ENCODE measurements at regions not wholly inside any gene's neighbourhood (a gene's known extent, or its start where the extent isn't known, plus 50 kb on each side); places are given as distances from the start of the nearest gene placed in this dataset.
A peak's percentile ranks its signal among the peaks of the same experiment; 100 is the strongest.
"Not testable (repeated sequence)": the region's sequence is repeated elsewhere in the genome, so short reads cannot be mapped to it uniquely, and the experiment has no call there.

DNA sequence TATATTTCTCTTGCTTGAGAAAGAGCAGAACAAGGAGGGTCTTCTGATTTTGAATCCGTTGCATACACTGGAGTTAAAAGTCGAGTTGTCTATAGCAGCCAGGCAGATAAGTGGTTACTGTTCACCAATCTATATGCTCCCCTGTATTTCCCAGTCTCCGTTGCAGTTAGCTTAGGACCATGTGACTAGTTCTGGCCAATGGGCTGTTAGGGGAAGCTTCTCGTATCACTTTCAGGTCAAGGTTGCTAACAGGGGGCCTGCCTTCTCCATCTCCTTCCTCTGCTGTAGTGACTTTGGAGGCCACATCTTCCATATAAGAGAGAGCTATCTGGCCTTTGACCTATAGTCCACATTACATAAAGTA, 188.5 kb upstream of the KBTBD8 start:
- no peak for DNase-seq

DNA sequence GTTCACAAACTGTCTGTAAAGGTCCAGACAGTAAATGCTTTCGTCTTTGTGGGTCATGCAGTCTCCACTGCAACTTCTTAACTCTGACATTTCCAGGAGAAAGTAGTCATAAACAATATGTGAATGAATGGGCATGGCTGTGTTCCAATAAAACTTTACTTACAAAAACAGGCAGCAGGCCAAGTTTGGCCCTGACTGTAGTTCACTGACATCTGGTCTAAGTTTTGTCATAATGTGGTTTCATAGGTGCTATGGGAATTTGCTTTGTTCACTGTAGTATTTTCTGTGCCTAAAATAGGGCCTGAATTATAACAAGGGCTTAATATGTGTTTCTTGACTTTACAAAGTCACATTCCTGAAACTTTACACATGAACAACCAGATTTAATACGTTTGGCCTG, 186.0 kb upstream of the KBTBD8 start:
- DNase-seq = no peak

DNA sequence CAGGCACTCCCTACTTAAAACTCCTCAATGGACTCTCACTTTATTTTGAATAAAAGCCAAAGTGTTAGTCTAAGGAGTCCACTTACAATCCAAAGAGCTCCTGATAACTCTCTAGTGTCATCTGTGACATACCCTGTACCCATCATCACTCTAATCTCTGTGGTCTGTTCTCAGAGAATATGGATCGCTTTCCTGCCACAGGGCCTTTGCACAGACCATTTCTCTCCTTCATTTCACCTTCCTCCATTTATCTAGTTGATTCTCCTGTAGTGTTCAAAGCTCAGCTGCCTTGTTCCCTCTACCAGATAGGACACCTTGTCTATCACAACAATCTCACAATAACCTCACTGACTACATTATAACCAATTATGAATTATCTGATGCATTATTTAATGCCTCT, 185.4 kb upstream of the KBTBD8 start:
- no peak for DNase-seq

DNA sequence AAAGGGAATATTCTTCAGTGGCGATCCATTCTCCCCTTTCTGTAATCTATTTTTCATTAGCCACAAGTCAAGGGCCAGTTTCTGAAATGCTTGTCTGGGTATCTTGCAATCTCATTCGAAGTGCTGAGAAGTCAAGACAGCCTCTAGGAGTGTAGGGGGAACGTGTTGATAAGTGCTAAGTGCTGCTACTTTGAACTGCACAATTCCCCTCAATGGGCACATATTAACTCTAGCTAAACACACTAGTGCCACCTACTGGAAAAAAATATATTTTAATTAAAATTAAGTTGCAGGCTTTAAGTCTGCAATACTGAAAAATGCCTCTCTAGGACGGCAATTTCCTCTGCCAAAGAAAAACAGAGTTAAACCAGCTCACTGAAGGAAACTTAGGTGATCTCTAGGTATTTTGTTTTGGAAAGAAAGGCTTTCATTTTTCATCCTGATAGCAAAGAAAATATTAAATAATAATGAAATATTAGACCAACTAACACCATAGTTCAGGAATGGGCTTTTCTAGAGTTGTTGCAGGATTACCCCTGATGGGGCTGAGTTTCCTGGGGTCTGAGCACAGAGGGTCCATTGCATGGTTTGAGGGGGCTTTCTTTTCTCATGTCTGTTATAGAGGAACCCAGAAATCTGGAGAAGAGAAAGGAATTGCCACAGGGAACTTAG, 181.9 kb upstream of the KBTBD8 start:
- peak; percentile 36 for DNase-seq

DNA sequence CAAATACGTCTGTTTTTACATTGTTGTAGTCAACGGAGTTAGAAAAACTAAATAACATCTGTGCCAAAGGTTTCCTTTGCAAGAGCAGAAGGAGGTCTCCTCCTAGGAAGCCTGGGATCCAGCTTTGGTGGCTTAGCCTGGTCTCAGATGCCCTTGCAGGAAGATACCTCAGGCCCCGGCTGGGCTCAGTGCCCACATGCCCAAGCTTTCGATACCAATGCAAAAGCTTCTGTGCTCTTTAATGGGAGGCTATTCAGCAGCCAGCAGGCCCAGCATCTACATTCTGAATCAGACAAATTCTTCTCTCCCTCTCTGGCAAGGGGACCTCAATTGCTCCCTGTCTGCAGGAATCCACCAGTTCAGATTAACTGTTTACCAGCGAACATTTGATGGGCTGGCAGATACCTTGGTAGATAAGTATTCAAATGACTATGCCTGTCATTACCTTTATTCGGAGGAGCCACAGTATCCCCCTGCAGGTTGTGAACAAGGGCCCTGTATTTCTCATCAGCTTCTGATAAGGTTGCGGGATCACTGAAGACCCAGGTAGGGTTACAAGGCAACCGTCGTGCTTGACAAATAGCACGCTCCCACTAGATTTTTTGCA, 180.1 kb upstream of the KBTBD8 start:
- DNase-seq = no peak

DNA sequence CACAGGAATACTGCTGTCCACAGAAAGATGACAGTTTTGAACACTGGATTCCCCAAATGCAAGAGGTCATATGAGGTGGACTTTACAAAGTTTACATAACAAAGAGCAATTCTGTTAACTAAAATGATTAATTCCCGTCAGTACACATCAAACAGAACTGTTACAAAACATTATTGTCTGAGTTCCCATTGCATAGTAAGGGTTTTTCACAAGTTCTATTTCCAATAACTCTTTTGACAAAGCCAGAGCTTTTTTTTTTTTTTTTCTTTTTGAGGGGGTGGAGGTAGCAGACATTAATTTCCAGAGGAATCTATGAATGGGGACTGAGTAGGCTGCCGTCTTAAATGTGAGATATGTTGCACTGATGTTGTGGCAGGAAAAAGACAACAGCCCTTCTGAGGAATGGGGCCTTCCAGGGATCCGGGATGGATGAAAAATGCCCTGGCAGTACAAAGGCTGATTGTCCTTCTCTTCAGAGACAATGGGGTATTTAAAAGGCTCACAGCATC, 178.1 kb upstream of the KBTBD8 start:
- no peak for DNase-seq

DNA sequence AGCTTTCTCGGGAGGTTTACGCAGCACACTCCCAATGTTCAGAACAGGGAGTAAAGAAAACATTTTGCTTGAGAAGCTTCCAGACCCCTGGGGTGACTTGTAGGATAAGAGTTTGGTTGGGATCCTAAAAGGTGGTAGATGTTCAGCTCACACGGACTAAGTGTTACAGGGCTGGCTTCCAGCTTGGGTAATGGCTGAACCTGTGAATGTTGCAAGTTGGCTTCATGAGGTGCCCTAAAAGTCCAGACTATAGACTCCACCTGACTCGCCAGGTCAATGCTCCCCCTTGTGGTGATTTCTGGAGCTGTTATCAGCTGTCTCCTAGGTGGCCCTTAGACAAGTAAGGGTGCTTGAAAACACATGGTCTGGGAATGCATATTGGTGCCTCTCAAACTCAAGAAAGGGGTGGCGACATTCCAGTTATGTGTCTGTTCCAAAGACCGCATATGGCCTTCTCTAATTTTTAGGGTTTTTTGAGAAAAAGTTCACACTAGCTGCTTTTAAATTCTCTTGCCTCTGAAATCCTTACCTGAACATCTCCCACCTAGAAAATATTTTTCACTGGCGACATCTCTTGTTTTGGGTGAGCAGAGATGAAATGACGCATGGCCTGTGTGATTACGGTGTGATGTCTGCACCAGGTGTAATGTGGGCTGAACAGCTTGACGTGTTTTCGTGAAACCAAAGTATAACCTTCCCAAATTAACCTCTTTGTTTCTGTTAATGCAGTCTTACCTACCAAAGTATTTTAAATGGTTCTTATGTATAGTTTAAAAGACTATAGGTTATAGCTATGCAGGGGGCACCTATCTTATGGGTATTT, 175.7 kb upstream of the KBTBD8 start:
- peak; percentile 66 for DNase-seq

DNA sequence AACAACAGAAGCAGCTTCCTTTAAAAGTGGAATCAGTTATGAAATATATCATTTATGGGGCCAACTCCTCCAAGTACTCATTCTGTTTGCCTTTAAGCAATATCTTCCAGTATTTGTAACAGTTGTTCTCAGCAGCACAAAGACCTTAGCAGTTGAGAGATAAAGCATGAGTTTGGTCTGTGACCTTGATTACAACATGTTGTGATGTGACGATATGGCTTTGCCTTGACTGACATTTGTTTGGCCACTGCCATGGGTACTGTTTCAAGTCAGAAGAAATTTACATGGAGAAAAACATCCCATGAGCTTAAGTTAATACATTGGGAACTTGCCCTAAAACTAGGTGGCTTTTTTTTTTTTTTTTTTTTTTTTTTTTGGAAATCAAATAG, 175.1 kb upstream of the KBTBD8 start:
- no peak for DNase-seq

DNA sequence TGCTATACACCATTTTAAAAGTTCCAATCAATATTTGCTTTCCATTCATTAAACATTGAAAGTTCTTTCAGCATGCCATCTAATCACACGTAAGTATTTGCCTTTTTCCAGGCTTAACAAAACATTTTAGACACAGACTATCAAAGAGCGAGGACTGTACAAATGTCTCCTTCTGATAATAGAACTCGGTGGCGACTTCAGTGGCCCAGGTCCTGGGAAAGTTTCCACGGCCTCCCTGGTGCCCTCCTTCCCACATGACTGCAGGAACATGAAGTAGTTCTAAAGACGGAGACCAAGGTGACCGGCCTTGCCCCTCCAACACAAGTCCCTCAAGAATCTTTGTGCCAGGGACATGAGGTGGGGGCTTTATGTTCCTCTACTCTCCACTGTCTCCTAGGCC, 174.6 kb upstream of the KBTBD8 start:
- DNase-seq = no peak

DNA sequence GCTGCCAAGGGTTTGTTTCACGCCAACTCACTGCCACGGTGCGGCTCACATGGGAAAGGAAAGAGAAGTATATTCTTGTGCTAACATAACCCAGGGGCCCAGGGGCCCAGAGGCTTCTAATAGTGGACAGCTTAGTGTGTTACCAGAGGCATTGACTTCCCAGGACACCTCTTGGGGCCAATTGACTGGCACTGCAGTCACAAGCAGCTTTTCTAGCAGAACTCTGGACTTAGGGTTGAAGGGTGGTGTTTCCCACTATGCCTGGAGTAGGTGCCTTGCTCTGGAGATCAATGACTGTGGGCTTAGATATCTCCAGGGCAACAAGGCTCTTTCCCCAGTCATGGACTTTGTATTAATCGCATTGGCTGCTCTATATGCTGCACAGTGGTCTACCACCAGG, 172.7 kb upstream of the KBTBD8 start:
- no peak for DNase-seq

DNA sequence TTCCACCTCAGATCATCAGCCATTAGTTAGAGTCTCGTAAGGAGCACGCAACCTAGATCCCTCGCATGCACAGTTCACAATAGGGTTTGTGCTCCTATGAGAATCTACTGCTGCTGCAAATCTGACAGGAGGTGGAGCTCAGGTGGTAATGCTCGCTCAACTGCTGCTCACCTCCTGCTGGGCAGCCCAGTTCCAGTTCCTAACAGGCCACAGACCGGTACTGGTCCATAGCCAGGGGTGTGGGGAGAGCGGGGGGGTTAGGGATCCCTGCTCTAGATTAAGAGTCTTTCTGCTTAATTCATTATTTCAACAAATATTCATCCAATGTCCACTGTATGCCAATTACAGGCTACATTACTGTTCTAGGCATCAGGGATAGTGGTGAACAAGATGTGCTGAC, 170.4 kb upstream of the KBTBD8 start:
- no peak for DNase-seq

DNA sequence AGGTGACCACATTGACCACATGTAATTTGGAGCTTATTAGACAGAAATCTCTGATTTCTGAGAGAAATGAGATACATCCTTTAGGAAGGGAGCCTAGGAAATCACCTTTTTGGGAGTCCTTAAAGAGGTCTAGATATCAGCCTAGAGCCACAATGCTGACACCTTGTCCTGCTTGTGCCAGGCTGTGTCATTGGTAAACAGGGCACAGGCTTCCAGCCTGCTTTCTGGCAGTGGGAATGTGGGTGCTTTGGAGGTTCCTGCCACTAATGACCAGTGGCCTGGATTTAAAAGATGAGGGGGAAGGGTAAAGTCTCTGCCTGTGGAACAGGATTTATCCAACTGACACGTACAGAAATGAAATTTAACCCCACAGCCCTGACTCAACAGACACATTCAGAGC, 169.8 kb upstream of the KBTBD8 start:
- no peak for DNase-seq

DNA sequence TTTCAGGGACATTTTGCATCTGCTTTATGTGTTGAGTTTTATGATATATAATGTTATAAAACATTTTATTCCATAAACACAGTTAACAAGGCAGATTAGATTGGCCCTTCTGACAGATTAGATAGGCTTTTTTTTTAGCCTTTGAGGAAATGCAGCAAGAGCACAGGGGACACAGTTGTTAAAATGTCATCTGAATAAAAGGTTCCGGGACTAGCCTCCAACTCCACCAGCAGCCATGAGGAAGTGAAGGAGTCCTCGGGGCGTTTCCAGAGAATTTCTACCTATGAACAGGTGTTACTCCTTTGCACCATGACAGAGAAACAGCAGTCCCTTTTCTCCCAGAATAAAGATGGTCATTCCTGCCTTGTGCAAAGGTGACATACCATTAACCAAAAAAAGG, 167.8 kb upstream of the KBTBD8 start:
- no peak for DNase-seq

DNA sequence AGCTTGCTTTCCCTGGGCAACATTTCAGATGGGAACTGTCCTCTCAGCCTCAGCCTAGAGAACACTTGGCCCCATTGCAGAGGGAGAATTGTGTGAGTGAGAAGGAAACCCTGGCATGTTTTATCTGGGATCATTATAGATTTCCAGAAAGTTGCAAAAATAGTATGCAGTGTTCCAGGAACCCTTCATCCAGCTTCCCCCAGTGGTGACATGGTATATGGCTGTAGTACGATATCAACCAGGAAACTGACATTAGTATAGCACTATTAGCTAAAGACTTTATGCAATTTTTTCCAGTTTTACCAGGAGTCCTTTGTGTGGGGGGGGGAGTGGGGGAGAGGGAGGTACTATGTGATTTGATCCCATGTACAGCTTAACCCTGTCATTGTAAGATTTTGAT, 166.2 kb upstream of the KBTBD8 start:
- DNase-seq = no peak

DNA sequence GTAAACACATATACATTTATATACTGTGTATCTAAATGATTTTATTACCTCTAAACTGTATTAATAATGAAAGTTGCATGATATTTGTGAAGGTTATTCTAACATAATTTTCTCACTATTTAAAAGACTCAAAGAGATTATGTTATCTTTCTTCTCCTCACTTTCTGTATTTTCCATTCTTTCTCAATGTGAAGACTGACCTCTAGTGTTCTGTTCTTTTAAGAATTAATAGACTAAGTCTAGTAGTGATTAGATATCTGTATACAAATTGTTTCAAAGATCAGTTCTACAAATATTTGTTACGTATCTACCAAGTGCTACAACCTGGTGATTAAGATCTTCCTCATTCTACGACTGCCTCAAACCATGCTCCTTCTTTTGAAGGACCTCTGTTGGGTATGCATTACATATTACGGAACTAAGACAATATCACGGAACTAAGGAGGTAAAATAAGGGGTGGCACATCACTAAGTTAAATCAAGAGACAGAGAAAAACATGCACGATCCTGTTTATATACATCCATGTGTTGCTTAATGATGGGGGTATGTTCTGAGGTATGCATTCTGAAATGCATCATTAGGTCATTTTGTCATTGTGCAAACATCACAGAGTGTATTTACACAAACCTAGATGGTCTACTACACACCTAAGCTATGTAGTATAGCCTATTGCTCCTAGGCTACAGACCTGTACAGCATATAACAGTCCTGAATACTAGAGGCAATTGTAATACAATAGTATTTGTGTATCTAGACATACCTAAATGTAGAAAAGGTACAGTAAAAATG, 161.5 kb upstream of the KBTBD8 start:
- DNase-seq = no peak

DNA sequence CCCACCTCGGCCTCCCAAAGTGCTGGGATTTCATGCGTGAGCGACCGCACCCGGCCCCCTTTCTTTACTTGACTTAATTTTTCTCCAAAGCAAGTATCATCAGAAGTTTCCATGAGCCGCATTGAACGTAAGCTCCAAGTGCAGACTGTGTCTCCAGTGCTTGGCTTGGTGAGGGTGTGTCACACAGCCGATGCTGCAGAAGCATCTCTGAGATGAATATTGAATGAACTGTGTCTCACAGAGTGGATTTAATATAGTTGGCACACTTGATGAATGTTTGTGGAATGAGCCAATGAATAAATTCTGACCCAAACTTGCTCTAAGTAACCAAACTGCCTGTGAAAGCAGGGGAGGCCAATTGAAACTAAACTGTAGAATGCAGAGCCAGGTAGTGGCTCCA, 159.4 kb upstream of the KBTBD8 start:
- no peak for DNase-seq

DNA sequence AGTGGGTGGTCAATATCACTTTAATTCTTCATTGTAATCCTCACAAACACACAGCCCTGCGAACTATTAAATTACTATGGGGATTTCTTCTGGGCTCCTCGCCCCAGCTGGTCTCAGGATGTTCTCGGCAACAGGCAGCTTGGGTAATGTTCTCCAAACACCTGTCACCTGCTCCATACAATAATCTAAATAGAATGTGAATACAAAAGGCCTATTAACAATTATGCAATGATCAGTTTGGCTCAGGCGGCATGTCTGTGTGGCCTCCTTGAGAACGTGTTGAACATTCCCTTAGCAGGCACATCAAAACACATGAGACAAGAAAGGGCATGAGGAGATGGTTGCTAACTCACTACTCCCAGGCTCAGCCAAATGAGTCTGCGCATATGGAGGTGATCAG, 158.6 kb upstream of the KBTBD8 start:
- no peak for DNase-seq

DNA sequence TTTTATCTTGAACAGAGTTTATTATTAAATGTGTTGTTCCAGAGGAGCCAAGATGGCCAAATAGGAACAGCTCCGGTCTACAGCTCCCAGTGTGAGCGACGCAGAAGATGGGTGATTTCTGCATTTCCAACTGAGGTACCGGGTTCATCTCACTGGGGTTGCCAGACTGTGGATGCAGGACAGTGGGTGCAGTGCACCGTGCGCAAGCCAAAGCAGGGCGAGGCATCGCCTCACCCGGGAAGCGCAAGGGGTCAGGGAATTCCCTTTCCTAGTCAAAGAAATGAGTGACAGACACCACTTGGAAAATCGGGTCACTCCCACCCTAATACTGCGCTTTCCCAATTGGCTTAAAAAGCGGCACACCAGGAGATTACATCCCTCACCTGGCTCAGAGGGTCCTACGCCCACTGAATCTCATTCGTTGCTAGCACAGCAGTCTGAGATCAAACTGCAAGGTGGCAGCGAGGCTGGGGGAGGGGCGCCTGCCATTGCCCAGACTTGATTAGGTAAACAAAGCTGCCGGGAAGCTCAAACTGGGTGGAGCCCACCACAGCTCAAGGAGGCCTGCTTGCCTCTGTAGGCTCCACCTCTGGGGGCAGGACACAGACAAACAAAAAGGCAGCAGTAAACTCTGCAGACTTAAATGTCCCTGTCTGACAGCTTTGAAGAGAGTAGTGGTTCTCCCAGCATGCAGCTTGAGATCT, 155.2 kb upstream of the KBTBD8 start:
- not testable (repeated sequence) for DNase-seq

DNA sequence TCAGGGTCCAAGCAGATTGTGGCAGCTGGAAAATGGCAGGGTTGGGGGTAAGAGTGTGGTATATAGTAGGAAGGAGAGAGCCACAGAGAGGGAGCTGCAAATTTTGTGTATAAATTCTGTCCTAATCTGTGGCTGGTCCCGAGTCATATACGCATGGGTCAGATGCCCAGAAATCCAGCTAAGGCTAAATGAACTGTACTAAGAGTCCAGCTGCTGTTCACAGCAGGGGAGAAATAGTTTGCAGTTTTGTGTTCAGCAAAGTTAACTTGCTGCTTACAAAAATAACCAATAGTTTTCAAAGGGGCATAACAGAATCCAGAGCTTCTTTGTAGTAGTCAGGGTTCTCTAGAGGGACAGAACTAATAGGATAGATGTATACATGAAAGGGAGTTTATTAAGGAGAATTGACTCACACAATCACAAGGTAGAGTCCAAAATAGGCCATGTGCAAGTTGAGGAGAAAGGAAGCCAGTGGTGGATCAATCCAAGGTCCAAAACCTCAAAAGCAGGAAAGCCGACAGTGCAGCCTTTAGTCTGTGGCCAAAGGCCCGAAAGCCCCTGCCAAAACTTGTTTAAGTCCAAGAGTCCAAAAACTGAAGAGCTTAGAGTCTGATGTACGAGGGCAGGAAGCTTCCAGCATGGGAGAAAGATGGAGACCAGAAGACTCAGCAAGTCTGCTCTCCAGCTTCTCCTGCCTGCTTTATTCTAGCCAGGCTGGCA, 146.1 kb upstream of the KBTBD8 start:
- no peak for DNase-seq

DNA sequence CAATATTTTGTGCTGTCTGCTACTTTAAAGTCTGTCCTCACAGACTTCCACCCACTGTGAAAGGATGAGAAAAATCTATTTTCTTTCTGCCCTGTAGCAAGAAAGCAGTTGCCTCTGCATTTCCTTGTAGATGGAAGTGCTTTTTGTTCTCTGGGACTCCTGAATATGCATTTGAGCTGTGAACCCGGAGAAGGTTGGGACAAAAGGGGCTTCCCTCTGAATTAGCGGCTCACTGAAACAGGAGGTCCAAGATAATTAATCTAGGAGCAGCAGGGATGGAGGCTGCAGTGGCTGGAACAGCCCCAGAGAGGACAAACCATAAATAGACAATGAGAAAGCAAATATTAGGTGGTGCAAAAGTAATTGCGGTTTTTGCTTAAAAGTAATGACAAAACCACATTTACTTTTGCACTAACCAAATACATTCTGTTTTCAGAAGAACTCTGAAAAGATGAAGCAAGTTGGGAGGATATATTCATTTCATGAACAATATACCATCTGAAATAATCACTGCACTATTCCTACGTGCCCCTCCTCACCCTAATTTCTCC, 143.4 kb upstream of the KBTBD8 start:
- no peak for DNase-seq

DNA sequence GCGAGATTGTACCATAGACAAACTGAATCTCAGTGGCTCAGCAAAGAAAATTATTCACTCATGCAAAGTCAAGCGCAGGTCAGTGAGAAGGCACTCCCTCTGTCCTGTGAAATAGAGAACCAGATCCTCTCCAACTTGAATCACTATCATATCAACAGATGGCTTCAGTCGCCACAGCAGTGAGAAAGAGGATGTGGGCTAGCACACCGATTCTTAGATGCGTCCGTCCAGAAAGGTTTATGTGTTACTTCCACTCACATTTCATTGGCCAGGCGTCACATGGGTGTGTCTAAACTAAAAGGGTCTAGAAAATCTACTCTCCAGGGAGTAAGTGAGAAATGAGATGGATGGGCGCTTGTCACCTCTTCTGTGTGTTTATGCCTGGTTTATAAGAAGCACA, 141.6 kb upstream of the KBTBD8 start:
- DNase-seq = no peak
